GM12878 (cell line): ENCODE measurements at regions not wholly inside any gene's neighbourhood (a gene's known extent, or its start where the extent isn't known, plus 50 kb on each side); places are given as distances from the start of the nearest gene placed in this dataset.

Source experiments
- ATAC-seq: fragments of 200-7000 bp; cut with Tn5 transposase; 3 replicates; pipeline ENCODE4 v1.9.1; 2020; ENCODE audit warnings: mild to moderate bottlenecking, moderate library complexity
- BruUV-seq: library from RNA; stranded (reverse); fragments of 400-500 nt; replicated peaks from 2 replicates; lab custom pipeline; 2021; lab: Mats Ljungman, UMichigan
- CTCF ChIA-PET: fragments of 300-600 bp; sonication (Branson Sonifier 250); formaldehyde crosslinking; extraction: SDS; loops from one replicate; lab custom pipeline; 2021; ENCODE audit warnings: inconsistent platforms; lab: Yijun Ruan, JAX
- POLR2A ChIA-PET: fragments of 350-600 bp; formaldehyde crosslinking; extraction: SDS; loops from one replicate; lab custom pipeline; 2021; ENCODE audit warnings: inconsistent platforms; lab: Charles Lee
- RAD21 ChIA-PET: fragments of 300-600 bp; sonication (Branson Sonifier 250); formaldehyde crosslinking; loops from one replicate; lab custom pipeline; 2023; ENCODE audit warnings: antibody characterized with exemption; ENCODE audit not compliant: unreplicated experiment; lab: Charles Lee
- SMC1A ChIA-PET: fragments of 300-600 bp; sonication (Branson Sonifier 250); formaldehyde crosslinking; loops from one replicate; lab custom pipeline; 2023; ENCODE audit not compliant: unreplicated experiment, uncharacterized antibody; lab: Charles Lee
- DNase-seq: peaks from one replicate; pipeline ENCODE4 v3.0.0-alpha.2; 2011; ENCODE audit warnings: low read depth, low spot score
- FAIRE-seq: peaks from 3 replicates; lab custom pipeline; 2011; peaks lifted over from hg19 to GRCh38; lab: Jason Lieb, UNC
- H2AFZ ChIP-seq: 2 replicates; pipeline ENCODE4 v1.6.0; 2011; ENCODE audit warnings: low read depth, low read length, control low read depth; ENCODE audit not compliant: control insufficient read depth
- H3K27ac ChIP-seq: 2 replicates; pipeline ENCODE4 v1.5.1; 2011; ENCODE audit warnings: control low read depth; ENCODE audit not compliant: control insufficient read depth, insufficient read depth
- H3K27me3 ChIP-seq, 2 experiments: replicated peaks in 1 of 2; 2 replicates each; pipeline versions ENCODE4 v1.6.0 to v1.6.1; 2011; ENCODE audit warnings: low read length in 1 of 2; ENCODE audit not compliant: control insufficient read depth in 2 of 2, insufficient read depth in 2 of 2
- H3K36me3 ChIP-seq, 2 experiments: 2 replicates each; pipeline ENCODE4 v1.5.1; 2011; ENCODE audit warnings: low read length in 1 of 2; ENCODE audit not compliant: control insufficient read depth in 2 of 2, insufficient read depth in 2 of 2
- H3K4me1 ChIP-seq: 2 replicates; pipeline ENCODE4 v1.6.1; 2011; ENCODE audit warnings: mild to moderate bottlenecking, low read length, moderate library complexity, mixed read lengths; ENCODE audit not compliant: control insufficient read depth, insufficient read depth
- H3K4me2 ChIP-seq: 2 replicates; pipeline ENCODE4 v1.6.0; 2011; ENCODE audit warnings: control low read depth; ENCODE audit not compliant: control insufficient read depth, insufficient read depth
- H3K4me3 ChIP-seq: fragments of 200-600 bp; sonication (generic); 2 replicates; pipeline ENCODE4 v1.5.1; 2016
- H3K79me2 ChIP-seq: 2 replicates; pipeline ENCODE4 v1.6.0; 2011; ENCODE audit warnings: low read length; ENCODE audit not compliant: control insufficient read depth, insufficient read depth
- H3K9ac ChIP-seq: 2 replicates; pipeline ENCODE4 v1.8.0; 2011; ENCODE audit warnings: low read length, control low read depth, mixed read lengths; ENCODE audit not compliant: control insufficient read depth, insufficient read depth
- H3K9me3 ChIP-seq: replicated peaks from 3 replicates; pipeline ENCODE4 v1.5.1; 2011; ENCODE audit warnings: mild to moderate bottlenecking, low read length; ENCODE audit not compliant: control insufficient read depth, insufficient read depth
- H4K20me1 ChIP-seq: 2 replicates; pipeline ENCODE4 v1.6.0; 2011; ENCODE audit not compliant: control insufficient read depth, insufficient read depth
- CBX3 ChIP-seq: fragments of 200-600 bp; sonication (generic); IDR thresholded peaks from 2 replicates; pipeline ENCODE4 v1.6.1; 2016; ENCODE audit warnings: low read depth, borderline replicate concordance
- EGR1 ChIP-seq, 2 experiments: IDR thresholded peaks; 1 replicate in 1 of 2; 2 replicates in 1 of 2; pipeline ENCODE4 v1.6.1; 2011 to 2012; ENCODE audit warnings: low read depth in 2 of 2, low read length in 2 of 2, borderline replicate concordance in 1 of 2, mild to moderate bottlenecking in 1 of 2, moderate library complexity in 1 of 2
- GABPA ChIP-seq: IDR thresholded peaks from 2 replicates; pipeline ENCODE4 v1.6.1; 2014; ENCODE audit warnings: antibody characterized with exemption, low read depth, mild to moderate bottlenecking, inconsistent platforms
- JUND ChIP-seq: IDR thresholded peaks from 2 replicates; pipeline ENCODE4 v1.6.1; 2012; ENCODE audit warnings: low read depth, mild to moderate bottlenecking, low read length, improper control_type of control experiment, moderate library complexity
- NKRF ChIP-seq: fragments of 450-650 bp; conservative IDR thresholded peaks from 2 replicates; pipeline ENCODE4 v1.6.1; 2017; ENCODE audit warnings: mild to moderate bottlenecking, moderate library complexity
- PRDM15 ChIP-seq: fragments of 450-650 bp; formaldehyde crosslinking; IDR thresholded peaks from 2 replicates; pipeline ENCODE4 v1.4.0; 2020; ENCODE audit warnings: mild to moderate bottlenecking, moderate library complexity
- RB1 ChIP-seq: fragments of 450-650 bp; formaldehyde crosslinking; IDR thresholded peaks from 2 replicates; pipeline ENCODE4 v1.6.1; 2017; ENCODE audit warnings: mild to moderate bottlenecking, borderline replicate concordance
- SREBF1 ChIP-seq: IDR thresholded peaks from 2 replicates; pipeline ENCODE4 v1.6.1; 2012; ENCODE audit warnings: mild to moderate bottlenecking, low read length
- SREBF2 ChIP-seq: IDR thresholded peaks from 2 replicates; pipeline ENCODE4 v1.6.1; 2012; ENCODE audit warnings: mild to moderate bottlenecking, low read length
- ZNF207 ChIP-seq: fragments of 450-650 bp; IDR thresholded peaks from 2 replicates; pipeline ENCODE4 v1.6.1; 2014; ENCODE audit warnings: antibody characterized with exemption, mild to moderate bottlenecking, borderline replicate concordance
- ZNF24 ChIP-seq: fragments of 450-650 bp; IDR thresholded peaks from 2 replicates; pipeline ENCODE4 v1.6.1; 2017; ENCODE audit warnings: antibody characterized with exemption, mild to moderate bottlenecking
- WGBS: methylation state at CpG from one replicate; pipeline ENCODE4 v1.1.6; 2016; ENCODE audit warnings: low lambda C conversion rate; ENCODE audit not compliant: insufficient replicate concordance, insufficient coverage; ENCODE audit errors: missing lambda C conversion rate; 5-methylcytosine and 5-hydroxymethylcytosine counted together
- in situ Hi-C: fragments of 300-500 bp; cut with MboI; formaldehyde crosslinking; loops from 9 replicates; pipeline ENCODE4 v1.14.3; 2018; ENCODE audit warnings: mixed read lengths
- intact Hi-C: fragments of 100-400 bp; cut with micrococcal nuclease; formaldehyde crosslinking; loops from one replicate; pipeline ENCODE4 v1.14.2; 2022; ENCODE audit not compliant: unreplicated experiment

GRCh38 chr3:72109327-72110259, 324.6 kb upstream of the PROK2 start:
- Histone ChIP-seq H3K4me1 (no peaks in the 10 kb centered on the region), H3K36me3 (no peaks in the 10 kb centered on the region), H3K9me3 (no peaks in the 10 kb centered on the region), H3K27ac (no peak overlapping the region), H3K9ac (no peak overlapping the region), H4K20me1 (no peaks in the 10 kb centered on the region), H3K79me2 (no peaks in the 10 kb centered on the region), H2AFZ (no peak overlapping the region), H3K27me3 (no peaks in the 10 kb centered on the region), H3K4me3 (no peak overlapping the region), H3K4me2 (no peak overlapping the region)
- ChIA-PET RAD21 (no interaction called here), SMC1A (interaction anchor here (0.6 to 0.8 kb wide), 2 partner anchors 24 to 156 kb away, joined by 3 read pairs; no protein-coding TSS in a partner anchor), CTCF (interaction anchor here (0.5 to 0.6 kb wide), 2 partner anchors 121 to 732 kb away, joined by 3 to 4 read pairs; no protein-coding TSS in a partner anchor), POLR2A (no interaction called here)
- TF ChIP-seq PRDM15 (CRISPR knock-in tag) (no peak), SREBF1 (no peak), CBX3 (no peak), JUND (no peak), ZNF207 (no peak), SREBF2 (no peak), NKRF (no peak), EGR1 (IDR thresholded peaks at IDR 0.05; ENCODE audit: borderline replicate concordance in 1 of 2, low read depth in 2 of 2, low read length in 2 of 2) (no peak), RB1 (no peak), GABPA (no peak), ZNF24 (no peak)
- in situ Hi-C loops = no loop called here
- FAIRE-seq (no peak), DNase-seq (no peak), ATAC-seq (no peak)
- BruUV-seq = no TSS peak
- intact Hi-C loops = no loop called here
- WGBS = 76% methylated on average over 17 of the region's 17 CpGs
